Activated naive CD8-positive, alpha-beta T cell treated with anti-CD3 and anti-CD28 coated beads, Interleukin-2, amount 10 ng/mL, durations not matched to agents 7 days and 5 days (primary cell): ENCODE measurements at regions not wholly inside any gene's neighbourhood (a gene's known extent, or its start where the extent isn't known, plus 50 kb on each side); places are given as distances from the start of the nearest gene placed in this dataset.
"Not testable (repeated sequence)": the region's sequence is repeated elsewhere in the genome, so short reads cannot be mapped to it uniquely, and the experiment has no call there.

ENCODE experiments used
- ATAC-seq: fragments of 150-1000 bp; cut with Tn5 transposase; one replicate; pipeline ENCODE4 v1.10.0; 2021; ENCODE audit warnings: low read depth, moderate library complexity
- POLR2A ChIA-PET: fragments of 350-600 bp; sonication (Branson Sonifier 250); formaldehyde crosslinking; loops from one replicate; lab custom pipeline; 2021; ENCODE audit warnings: antibody characterized with exemption; lab: Charles Lee
- DNase-seq: peaks from one replicate; pipeline ENCODE4 v3.0.0; 2021
- H3K27ac Mint-ChIP-seq: one replicate; pipeline ENCODE4 v1.8.0; 2022; ENCODE audit warnings: mild to moderate bottlenecking, mixed read lengths
- H3K27me3 Mint-ChIP-seq: one replicate; pipeline ENCODE4 v1.8.0; 2022; ENCODE audit warnings: mild to moderate bottlenecking, moderate library complexity, mixed read lengths
- H3K36me3 Mint-ChIP-seq: one replicate; pipeline ENCODE4 v1.8.0; 2021; ENCODE audit warnings: mild to moderate bottlenecking, mixed read lengths
- H3K4me1 Mint-ChIP-seq: one replicate; pipeline ENCODE4 v1.8.0; 2021; ENCODE audit warnings: mixed read lengths
- H3K4me3 Mint-ChIP-seq: one replicate; pipeline ENCODE4 v1.8.0; 2022; ENCODE audit warnings: mild to moderate bottlenecking, moderate library complexity, mixed read lengths
- H3K9me3 Mint-ChIP-seq: one replicate; pipeline ENCODE4 v1.8.0; 2021; ENCODE audit warnings: mixed read lengths

DNA sequence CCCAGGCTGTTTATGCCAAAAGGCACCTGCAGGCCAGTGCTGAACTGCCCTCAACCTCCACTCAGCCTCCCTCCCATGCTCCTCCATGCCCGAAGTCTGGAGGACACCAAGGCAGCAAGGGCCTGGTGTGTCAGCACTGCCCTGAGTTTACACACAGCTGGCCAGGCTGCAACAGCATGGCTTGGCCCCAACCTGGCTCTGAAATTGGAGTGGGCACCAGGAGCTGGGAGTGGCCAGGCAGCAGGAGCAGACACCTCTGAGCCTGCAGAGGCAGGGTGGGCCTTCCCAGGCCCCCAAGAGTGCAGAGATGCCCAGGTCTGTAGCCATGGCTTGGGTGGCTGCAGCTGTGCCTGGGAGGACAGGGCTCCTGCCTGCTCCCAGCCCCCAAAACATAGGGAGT lies 571.2 kb upstream of the ACTRT1 start:
- no peaks in the 10 kb centered on the region for H3K36me3 Mint-ChIP-seq
- no peaks in the 10 kb centered on the region for H3K9me3 Mint-ChIP-seq
- H3K4me1 Mint-ChIP-seq: no peaks in the 10 kb centered on the region
- no peak for DNase-seq
- H3K27ac Mint-ChIP-seq: no peak overlapping the region
- no peak overlapping the region for H3K4me3 Mint-ChIP-seq
- no peak for ATAC-seq
- POLR2A ChIA-PET: no interaction called here
- no peaks in the 10 kb centered on the region for H3K27me3 Mint-ChIP-seq

GRCh38 chrX:128622296-128622695 lies 570.1 kb upstream of the ACTRT1 start:
- Mint-ChIP-seq H3K4me1 (no peaks in the 10 kb centered on the region), H3K27ac (no peak overlapping the region), H3K27me3 (no peaks in the 10 kb centered on the region), H3K9me3 (no peaks in the 10 kb centered on the region), H3K36me3 (no peaks in the 10 kb centered on the region), H3K4me3 (no peak overlapping the region)
- POLR2A ChIA-PET: no interaction called here
- DNase-seq (no peak), ATAC-seq (no peak)

- ATAC-seq (no peak), DNase-seq (no peak)
- Mint-ChIP-seq H3K4me3 (no peak overlapping the region), H3K9me3 (no peaks in the 10 kb centered on the region), H3K27me3 (no peaks in the 10 kb centered on the region), H3K4me1 (no peaks in the 10 kb centered on the region), H3K36me3 (no peaks in the 10 kb centered on the region), H3K27ac (no peak overlapping the region)
- POLR2A ChIA-PET: no interaction called here
Measured at GRCh38 chrX:128619490-128619889, 567.3 kb upstream of the ACTRT1 start.

DNA sequence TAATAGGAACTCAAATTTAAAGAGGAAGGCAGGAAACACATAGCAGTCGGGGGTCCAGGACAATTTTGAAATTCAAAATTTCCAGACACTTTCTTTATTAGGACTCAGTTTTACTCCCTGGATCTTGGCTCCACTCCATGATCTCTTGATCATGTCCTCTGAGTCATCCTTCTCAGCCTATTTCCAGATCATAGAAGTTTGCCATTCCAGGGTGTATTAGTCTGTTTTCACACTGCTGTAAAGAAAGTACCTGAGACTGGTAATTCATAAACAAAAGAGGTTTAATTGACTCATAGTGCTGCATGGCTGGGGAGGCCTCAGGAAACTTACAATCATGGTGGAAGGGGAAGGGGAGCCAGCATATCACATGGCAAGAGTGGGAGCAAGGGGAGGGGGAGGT lies 564.7 kb upstream of the ACTRT1 start:
- POLR2A ChIA-PET: no interaction called here
- ATAC-seq (no peak), DNase-seq (no peak)
- H3K36me3 Mint-ChIP-seq: no peaks in the 10 kb centered on the region
- no peaks in the 10 kb centered on the region for H3K27me3 Mint-ChIP-seq
- no peaks in the 10 kb centered on the region for H3K4me1 Mint-ChIP-seq
- H3K4me3 Mint-ChIP-seq: no peak overlapping the region
- no peak overlapping the region for H3K27ac Mint-ChIP-seq
- no peaks in the 10 kb centered on the region for H3K9me3 Mint-ChIP-seq

- H3K4me1 Mint-ChIP-seq, H3K9me3 Mint-ChIP-seq, ATAC-seq, H3K27ac Mint-ChIP-seq, H3K4me3 Mint-ChIP-seq, H3K36me3 Mint-ChIP-seq, POLR2A ChIA-PET, H3K27me3 Mint-ChIP-seq, DNase-seq: not testable (repeated sequence)
Measured at GRCh38 chrX:128606817-128607216, 554.6 kb upstream of the ACTRT1 start.

DNA sequence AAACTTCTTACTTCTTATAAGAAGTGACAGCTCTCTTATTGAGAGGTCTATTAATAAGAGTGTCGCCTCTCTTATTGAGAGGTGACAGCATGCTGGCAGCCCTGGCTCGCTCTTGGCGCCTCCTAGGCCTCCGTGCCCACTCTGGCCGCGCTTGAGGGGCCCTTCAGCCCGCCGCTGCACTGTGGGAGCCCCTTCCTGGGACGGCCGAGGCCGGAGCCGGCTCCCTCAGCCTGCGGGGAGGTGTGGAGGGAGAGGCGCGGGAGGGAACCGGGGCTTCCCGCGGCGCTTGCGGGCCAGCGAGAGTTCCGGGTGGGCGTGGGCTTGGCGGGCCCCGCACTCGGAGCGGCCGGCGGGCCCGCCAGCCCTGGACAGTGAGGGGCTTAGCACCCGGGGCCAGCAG lies 554.2 kb upstream of the ACTRT1 start:
- H3K4me3 Mint-ChIP-seq, H3K36me3 Mint-ChIP-seq, H3K27me3 Mint-ChIP-seq, H3K4me1 Mint-ChIP-seq, H3K9me3 Mint-ChIP-seq, H3K27ac Mint-ChIP-seq, DNase-seq, POLR2A ChIA-PET, ATAC-seq: not testable (repeated sequence)

DNA sequence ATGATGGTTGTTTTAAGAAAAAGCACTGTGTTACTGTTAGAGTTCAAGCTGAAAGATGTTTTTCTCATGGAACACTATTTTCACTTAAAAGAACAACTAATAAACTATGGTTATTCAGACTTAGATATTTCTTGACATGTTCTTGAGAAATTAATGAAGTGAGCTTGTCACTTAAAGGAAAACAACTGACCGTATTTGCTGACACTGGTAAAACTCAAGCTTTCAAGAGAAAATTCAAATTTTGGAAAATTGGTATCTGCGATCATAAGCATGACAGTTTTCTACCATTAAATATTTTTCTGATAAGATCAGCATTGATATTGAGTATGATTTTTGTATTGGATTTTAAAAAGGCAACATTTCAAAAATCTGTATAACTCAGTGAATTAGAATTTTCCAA lies 549.5 kb upstream of the ACTRT1 start:
- Mint-ChIP-seq H3K9me3 (no peaks in the 10 kb centered on the region), H3K4me3 (no peak overlapping the region), H3K36me3 (no peaks in the 10 kb centered on the region), H3K27me3 (no peaks in the 10 kb centered on the region), H3K4me1 (no peaks in the 10 kb centered on the region), H3K27ac (no peak overlapping the region)
- DNase-seq (no peak), ATAC-seq (no peak)
- POLR2A ChIA-PET: no interaction called here

DNA sequence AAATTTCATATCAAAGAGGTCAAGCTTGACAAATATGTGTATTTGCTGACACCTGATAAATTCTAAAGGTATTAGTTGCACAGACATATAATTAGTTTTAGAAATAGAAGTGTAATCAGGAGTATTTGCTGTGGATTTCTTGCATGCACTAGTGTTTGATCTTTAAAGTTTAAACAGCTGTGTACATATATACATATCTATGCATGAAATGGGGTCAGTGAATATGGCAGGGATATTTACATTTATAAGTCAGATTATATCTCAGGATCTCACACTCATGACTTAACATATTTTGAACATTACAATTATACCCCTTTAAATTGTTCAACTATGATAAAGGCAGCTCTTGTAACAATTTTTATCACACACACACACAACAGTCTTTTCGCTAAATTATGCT lies 547.4 kb upstream of the ACTRT1 start:
- DNase-seq: no peak
- H3K9me3 Mint-ChIP-seq: no peaks in the 10 kb centered on the region
- H3K4me3 Mint-ChIP-seq: no peak overlapping the region
- POLR2A ChIA-PET: no interaction called here
- ATAC-seq: no peak
- no peaks in the 10 kb centered on the region for H3K27me3 Mint-ChIP-seq
- no peaks in the 10 kb centered on the region for H3K4me1 Mint-ChIP-seq
- H3K36me3 Mint-ChIP-seq: no peaks in the 10 kb centered on the region
- H3K27ac Mint-ChIP-seq: no peak overlapping the region

DNA sequence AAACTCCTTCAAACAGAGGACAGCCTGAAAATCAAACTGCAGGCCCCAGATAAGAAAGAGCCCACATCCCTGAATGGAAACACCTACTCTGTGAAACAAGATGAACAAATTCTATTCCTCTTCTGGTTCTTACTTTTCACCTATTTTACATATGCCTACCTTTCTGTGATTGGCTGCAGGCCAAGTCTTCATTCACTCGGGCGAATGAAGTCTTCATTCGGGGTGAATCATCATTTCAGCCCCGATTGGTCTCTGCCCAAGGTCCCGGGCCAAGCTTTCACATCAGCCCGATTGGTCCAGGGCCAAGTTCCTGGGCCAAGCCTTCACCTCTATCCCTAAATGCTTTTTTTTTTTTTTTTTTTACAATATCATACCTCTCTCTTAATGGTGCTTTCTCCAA lies 529.8 kb upstream of the ACTRT1 start:
- Mint-ChIP-seq H3K36me3 (no peaks in the 10 kb centered on the region), H3K4me3 (no peak overlapping the region)

GRCh38 chrX:128581615-128582014 lies 529.4 kb upstream of the ACTRT1 start:
- Mint-ChIP-seq H3K27ac (no peak overlapping the region), H3K36me3 (no peaks in the 10 kb centered on the region), H3K9me3 (no peaks in the 10 kb centered on the region), H3K27me3 (no peaks in the 10 kb centered on the region), H3K4me1 (no peaks in the 10 kb centered on the region), H3K4me3 (no peak overlapping the region)
- no peak for ATAC-seq
- no peak for DNase-seq
- POLR2A ChIA-PET: no interaction called here

More for the DNA sequence above, 529.8 kb upstream of the ACTRT1 start:
- H3K27me3 Mint-ChIP-seq: no peaks in the 10 kb centered on the region
- no peaks in the 10 kb centered on the region for H3K4me1 Mint-ChIP-seq
- no peaks in the 10 kb centered on the region for H3K9me3 Mint-ChIP-seq
- DNase-seq (no peak), ATAC-seq (no peak)
- no peak overlapping the region for H3K27ac Mint-ChIP-seq
- POLR2A ChIA-PET: no interaction called here

GRCh38 chrX:128543114-128543513 lies 490.9 kb upstream of the ACTRT1 start:
- ATAC-seq (no peak), DNase-seq (no peak)
- H3K36me3 Mint-ChIP-seq: no peaks in the 10 kb centered on the region
- POLR2A ChIA-PET: no interaction called here
- H3K4me1 Mint-ChIP-seq: no peaks in the 10 kb centered on the region
- no peak overlapping the region for H3K4me3 Mint-ChIP-seq
- no peak overlapping the region for H3K27ac Mint-ChIP-seq
- no peaks in the 10 kb centered on the region for H3K27me3 Mint-ChIP-seq
- H3K9me3 Mint-ChIP-seq: no peaks in the 10 kb centered on the region

DNA sequence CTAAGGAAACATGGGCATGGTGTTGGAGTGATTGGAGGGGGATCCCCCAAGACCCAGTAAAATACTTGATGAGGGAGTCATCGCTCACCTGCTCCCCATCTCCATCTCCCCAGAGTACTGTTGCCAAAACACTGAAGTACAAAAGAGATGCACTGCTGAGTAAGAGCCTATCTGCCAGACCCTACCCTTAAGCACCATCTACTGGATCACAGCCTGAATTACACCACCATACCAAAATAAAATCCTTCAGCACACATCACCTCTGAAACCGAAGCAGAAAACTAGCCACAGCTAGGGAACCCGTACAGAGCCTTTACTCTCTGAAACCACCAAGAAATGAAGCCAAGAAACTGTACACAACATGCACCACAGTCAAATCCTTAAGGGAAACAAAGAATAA lies 466.3 kb upstream of the ACTRT1 start:
- DNase-seq (no peak), ATAC-seq (no peak)
- POLR2A ChIA-PET: no interaction called here
- Mint-ChIP-seq H3K27me3 (no peaks in the 10 kb centered on the region), H3K4me3 (no peak overlapping the region), H3K9me3 (no peaks in the 10 kb centered on the region), H3K36me3 (no peaks in the 10 kb centered on the region), H3K27ac (no peak overlapping the region), H3K4me1 (no peaks in the 10 kb centered on the region)

GRCh38 chrX:128517691-128518090 lies 465.5 kb upstream of the ACTRT1 start:
- POLR2A ChIA-PET: no interaction called here
- Mint-ChIP-seq H3K27ac (no peak overlapping the region), H3K27me3 (no peaks in the 10 kb centered on the region), H3K4me3 (no peak overlapping the region), H3K4me1 (no peaks in the 10 kb centered on the region), H3K9me3 (no peaks in the 10 kb centered on the region), H3K36me3 (no peaks in the 10 kb centered on the region)
- no peak for ATAC-seq
- no peak for DNase-seq

DNA sequence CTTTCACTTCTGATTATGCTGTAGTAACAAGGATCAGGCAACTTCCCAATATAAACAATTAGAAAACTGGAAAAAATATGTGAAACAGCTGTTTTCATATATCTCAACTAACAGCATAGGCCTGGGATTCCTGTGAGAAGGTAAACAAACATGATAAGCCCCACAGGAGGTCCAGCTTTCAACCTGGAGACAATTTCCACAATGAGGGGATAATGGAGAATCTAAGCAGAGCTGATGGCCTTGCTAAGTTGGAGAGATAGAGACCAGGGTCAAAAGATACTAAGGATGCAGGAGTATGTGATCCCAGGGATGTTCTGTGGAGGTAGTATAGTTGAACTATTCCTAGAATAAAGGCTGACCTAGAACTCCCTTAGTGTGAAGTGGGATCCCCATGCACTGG lies 452.3 kb upstream of the ACTRT1 start:
- Mint-ChIP-seq H3K9me3 (no peaks in the 10 kb centered on the region), H3K27me3 (no peaks in the 10 kb centered on the region), H3K4me1 (no peaks in the 10 kb centered on the region), H3K27ac (no peak overlapping the region), H3K4me3 (no peak overlapping the region), H3K36me3 (no peaks in the 10 kb centered on the region)
- POLR2A ChIA-PET: no interaction called here
- ATAC-seq: no peak
- DNase-seq: no peak

GRCh38 chrX:128464116-128464515 lies 411.9 kb upstream of the ACTRT1 start:
- no peak for ATAC-seq
- Mint-ChIP-seq H3K4me1 (no peaks in the 10 kb centered on the region), H3K27me3 (no peaks in the 10 kb centered on the region), H3K27ac (no peak overlapping the region), H3K36me3 (no peaks in the 10 kb centered on the region), H3K9me3 (no peaks in the 10 kb centered on the region), H3K4me3 (no peak overlapping the region)
- DNase-seq: no peak
- POLR2A ChIA-PET: no interaction called here
